Fibroblast of villous mesenchyme (primary cell): ENCODE measurements at regions not wholly inside any gene's neighbourhood (a gene's known extent, or its start where the extent isn't known, plus 50 kb on each side); places are given as distances from the start of the nearest gene placed in this dataset.

Source experiments
- DNase-seq: peaks from one replicate; pipeline ENCODE4 v3.0.0-alpha.2; 2010; ENCODE audit warnings: low read depth
- H3K4me3 ChIP-seq: 2 replicates; pipeline ENCODE4 v1.5.1; 2011; ENCODE audit warnings: low read depth, mild to moderate bottlenecking, low read length
- TF ChIP-seq, protein P1 (sequence below): IDR thresholded peaks from 2 replicates; pipeline ENCODE4 v1.5.1; 2012; ENCODE audit warnings: low read depth, mild to moderate bottlenecking, low read length; ENCODE audit not compliant: insufficient read depth

DNA sequence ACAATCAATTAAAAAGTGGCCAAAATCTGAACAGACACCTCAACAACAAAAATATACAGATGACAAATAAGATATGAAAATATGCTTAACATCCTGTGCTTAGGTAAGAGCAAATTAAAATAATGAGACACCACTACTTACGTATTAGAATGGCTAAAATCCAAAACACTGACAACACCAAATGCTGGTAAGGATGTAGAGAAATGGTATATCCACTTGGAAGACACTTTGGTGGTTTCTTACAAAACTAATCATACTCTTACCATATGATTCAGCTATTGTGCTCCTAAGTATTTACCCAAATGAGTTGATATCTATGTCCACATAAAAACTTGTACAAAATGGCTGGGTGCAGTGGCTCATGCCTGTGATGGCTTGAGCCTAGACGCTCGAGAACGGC is 51.7 kb upstream of the ZNF599 start:
- no peak for DNase-seq
- TF ChIP-seq, protein P1, sequence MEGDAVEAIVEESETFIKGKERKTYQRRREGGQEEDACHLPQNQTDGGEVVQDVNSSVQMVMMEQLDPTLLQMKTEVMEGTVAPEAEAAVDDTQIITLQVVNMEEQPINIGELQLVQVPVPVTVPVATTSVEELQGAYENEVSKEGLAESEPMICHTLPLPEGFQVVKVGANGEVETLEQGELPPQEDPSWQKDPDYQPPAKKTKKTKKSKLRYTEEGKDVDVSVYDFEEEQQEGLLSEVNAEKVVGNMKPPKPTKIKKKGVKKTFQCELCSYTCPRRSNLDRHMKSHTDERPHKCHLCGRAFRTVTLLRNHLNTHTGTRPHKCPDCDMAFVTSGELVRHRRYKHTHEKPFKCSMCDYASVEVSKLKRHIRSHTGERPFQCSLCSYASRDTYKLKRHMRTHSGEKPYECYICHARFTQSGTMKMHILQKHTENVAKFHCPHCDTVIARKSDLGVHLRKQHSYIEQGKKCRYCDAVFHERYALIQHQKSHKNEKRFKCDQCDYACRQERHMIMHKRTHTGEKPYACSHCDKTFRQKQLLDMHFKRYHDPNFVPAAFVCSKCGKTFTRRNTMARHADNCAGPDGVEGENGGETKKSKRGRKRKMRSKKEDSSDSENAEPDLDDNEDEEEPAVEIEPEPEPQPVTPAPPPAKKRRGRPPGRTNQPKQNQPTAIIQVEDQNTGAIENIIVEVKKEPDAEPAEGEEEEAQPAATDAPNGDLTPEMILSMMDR, result no peak
- H3K4me3 ChIP-seq, result no peak overlapping the region
